ENCODE measurements at regions not wholly inside any gene's neighbourhood (a gene's known extent, or its start where the extent isn't known, plus 50 kb on each side); places are given as distances from the start of the nearest gene placed in this dataset.

- Mint-ChIP-seq H3K4me1 (ENCODE audit: low read depth in 2 of 2) (no peaks in the 10 kb centered on the region), H3K4me3 (no peak overlapping the region), H3K36me3 (ENCODE audit: insufficient read depth) (peaks cover 2% of the 10 kb centered on the region), H3K27me3 (no peaks in the 10 kb centered on the region), H3K9me3 (peaks cover 11 to 19% of the 10 kb centered on the region in 2 donors), H3K27ac (no peak overlapping the region)
- no peak for DNase-seq
- ATAC-seq (replicated peaks), result no peak
Measured at GRCh38 chr4:132982151-132982550, 166.9 kb upstream of the PCDH10 start.

GRCh38 chr4:132991111-132991510, 158.0 kb upstream of the PCDH10 start:
- no peaks in the 10 kb centered on the region for H3K36me3 Mint-ChIP-seq (ENCODE audit: insufficient read depth)
- H3K27ac Mint-ChIP-seq, result no peak overlapping the region
- no peaks in the 10 kb centered on the region for H3K4me1 Mint-ChIP-seq (ENCODE audit: low read depth in 2 of 2)
- peaks cover 0 to 18% of the 10 kb centered on the region in 2 donors for H3K9me3 Mint-ChIP-seq
- H3K4me3 Mint-ChIP-seq, result no peak overlapping the region
- no peak for ATAC-seq (replicated peaks)
- no peak for DNase-seq
- H3K27me3 Mint-ChIP-seq, result no peaks in the 10 kb centered on the region

GRCh38 chr4:132992686-132993085, 156.4 kb upstream of the PCDH10 start:
- H3K27me3 Mint-ChIP-seq, result no peaks in the 10 kb centered on the region
- H3K36me3 Mint-ChIP-seq (ENCODE audit: insufficient read depth), result no peaks in the 10 kb centered on the region
- H3K4me1 Mint-ChIP-seq (ENCODE audit: low read depth in 2 of 2), result no peaks in the 10 kb centered on the region
- H3K9me3 Mint-ChIP-seq, result peaks cover 2 to 24% of the 10 kb centered on the region in 2 donors
- ATAC-seq (replicated peaks), result no peak
- H3K27ac Mint-ChIP-seq, result no peak overlapping the region
- H3K4me3 Mint-ChIP-seq, result no peak overlapping the region
- DNase-seq, result no peak

- Mint-ChIP-seq H3K27ac (no peak overlapping the region), H3K4me3 (no peak overlapping the region), H3K9me3 (peaks cover 7 to 16% of the 10 kb centered on the region in 2 donors), H3K4me1 (ENCODE audit: low read depth in 2 of 2) (no peaks in the 10 kb centered on the region), H3K27me3 (no peaks in the 10 kb centered on the region), H3K36me3 (ENCODE audit: insufficient read depth) (no peaks in the 10 kb centered on the region)
- DNase-seq (no peak), ATAC-seq (replicated peaks) (no peak)
Measured at GRCh38 chr4:132998585-132999230, 150.4 kb upstream of the PCDH10 start.

- Mint-ChIP-seq H3K9me3 (peaks cover 7 to 16% of the 10 kb centered on the region in 2 donors), H3K4me3 (no peak overlapping the region), H3K4me1 (ENCODE audit: low read depth in 2 of 2) (no peaks in the 10 kb centered on the region), H3K36me3 (ENCODE audit: insufficient read depth) (no peaks in the 10 kb centered on the region), H3K27me3 (no peaks in the 10 kb centered on the region), H3K27ac (no peak overlapping the region)
- ATAC-seq (replicated peaks) (no peak), DNase-seq (no peak)
Measured at GRCh38 chr4:133000012-133000411, 149.1 kb upstream of the PCDH10 start.

- H3K27me3 Mint-ChIP-seq, result no peaks in the 10 kb centered on the region
- no peak overlapping the region for H3K27ac Mint-ChIP-seq
- H3K36me3 Mint-ChIP-seq (ENCODE audit: insufficient read depth), result no peaks in the 10 kb centered on the region
- H3K4me3 Mint-ChIP-seq, result no peak overlapping the region
- DNase-seq (no peak), ATAC-seq (replicated peaks) (no peak)
- H3K4me1 Mint-ChIP-seq (ENCODE audit: low read depth in 2 of 2), result no peaks in the 10 kb centered on the region
- peaks cover 5 to 8% of the 10 kb centered on the region in 2 donors for H3K9me3 Mint-ChIP-seq
Measured at GRCh38 chr4:133003169-133003568, 145.9 kb upstream of the PCDH10 start.

- H3K36me3 Mint-ChIP-seq (ENCODE audit: insufficient read depth), result no peaks in the 10 kb centered on the region
- no peaks in the 10 kb centered on the region for H3K4me1 Mint-ChIP-seq (ENCODE audit: low read depth in 2 of 2)
- H3K27ac Mint-ChIP-seq, result no peak overlapping the region
- no peaks in the 10 kb centered on the region for H3K27me3 Mint-ChIP-seq
- DNase-seq, result no peak
- H3K4me3 Mint-ChIP-seq, result no peak overlapping the region
- H3K9me3 Mint-ChIP-seq, result peaks cover 0 to 4% of the 10 kb centered on the region in 2 donors
- no peak for ATAC-seq (replicated peaks)
Measured at GRCh38 chr4:133014473-133015135, 134.5 kb upstream of the PCDH10 start.

GRCh38 chr4:133045288-133045687, 103.8 kb upstream of the PCDH10 start:
- Mint-ChIP-seq H3K36me3 (ENCODE audit: insufficient read depth) (no peaks in the 10 kb centered on the region), H3K27me3 (no peaks in the 10 kb centered on the region), H3K27ac (no peak overlapping the region), H3K4me3 (no peak overlapping the region), H3K4me1 (ENCODE audit: low read depth in 2 of 2) (no peaks in the 10 kb centered on the region), H3K9me3 (peaks cover 7 to 8% of the 10 kb centered on the region in 2 donors)
- ATAC-seq (replicated peaks), result no peak
- DNase-seq, result no peak

- Mint-ChIP-seq H3K4me1 (ENCODE audit: low read depth in 2 of 2) (no peaks in the 10 kb centered on the region), H3K27ac (no peak overlapping the region), H3K36me3 (ENCODE audit: insufficient read depth) (no peaks in the 10 kb centered on the region), H3K9me3 (peaks cover 7 to 8% of the 10 kb centered on the region in 2 donors), H3K27me3 (no peaks in the 10 kb centered on the region), H3K4me3 (no peak overlapping the region)
- ATAC-seq (replicated peaks), result no peak
- no peak for DNase-seq
Measured at GRCh38 chr4:133046156-133046555, 102.9 kb upstream of the PCDH10 start.

- H3K4me1 Mint-ChIP-seq (ENCODE audit: low read depth in 2 of 2), result no peaks in the 10 kb centered on the region
- no peaks in the 10 kb centered on the region for H3K27me3 Mint-ChIP-seq
- H3K4me3 Mint-ChIP-seq, result no peak overlapping the region
- no peak for DNase-seq
- H3K27ac Mint-ChIP-seq, result no peak overlapping the region
- H3K36me3 Mint-ChIP-seq (ENCODE audit: insufficient read depth), result no peaks in the 10 kb centered on the region
- ATAC-seq (replicated peaks), result no peak
- no peaks in the 10 kb centered on the region for H3K9me3 Mint-ChIP-seq
Measured at GRCh38 chr4:133058701-133059100, 90.4 kb upstream of the PCDH10 start.

- no peak overlapping the region for H3K4me3 Mint-ChIP-seq
- H3K4me1 Mint-ChIP-seq (ENCODE audit: low read depth in 2 of 2), result no peaks in the 10 kb centered on the region
- H3K9me3 Mint-ChIP-seq, result no peaks in the 10 kb centered on the region
- no peak overlapping the region for H3K27ac Mint-ChIP-seq
- DNase-seq, result no peak
- no peak for ATAC-seq (replicated peaks)
- no peaks in the 10 kb centered on the region for H3K27me3 Mint-ChIP-seq
- H3K36me3 Mint-ChIP-seq (ENCODE audit: insufficient read depth), result no peaks in the 10 kb centered on the region
Measured at GRCh38 chr4:133059117-133059516, 90.0 kb upstream of the PCDH10 start.

GRCh38 chr4:133062851-133063250, 86.2 kb upstream of the PCDH10 start:
- H3K36me3 Mint-ChIP-seq (ENCODE audit: insufficient read depth), result no peaks in the 10 kb centered on the region
- H3K27me3 Mint-ChIP-seq, result no peaks in the 10 kb centered on the region
- no peaks in the 10 kb centered on the region for H3K4me1 Mint-ChIP-seq (ENCODE audit: low read depth in 2 of 2)
- H3K9me3 Mint-ChIP-seq, result peaks cover 4 to 8% of the 10 kb centered on the region in 2 donors
- no peak overlapping the region for H3K27ac Mint-ChIP-seq
- no peak for ATAC-seq (replicated peaks)
- no peak overlapping the region for H3K4me3 Mint-ChIP-seq
- no peak for DNase-seq

- no peak for DNase-seq
- Mint-ChIP-seq H3K27ac (no peak overlapping the region), H3K27me3 (no peaks in the 10 kb centered on the region), H3K36me3 (ENCODE audit: insufficient read depth) (no peaks in the 10 kb centered on the region), H3K9me3 (peaks cover 11 to 44% of the 10 kb centered on the region in 2 donors), H3K4me3 (no peak overlapping the region), H3K4me1 (ENCODE audit: low read depth in 2 of 2) (no peaks in the 10 kb centered on the region)
- no peak for ATAC-seq (replicated peaks)
Measured at GRCh38 chr4:133068083-133068482, 81.0 kb upstream of the PCDH10 start.

- ATAC-seq (replicated peaks) (no peak), DNase-seq (no peak)
- Mint-ChIP-seq H3K27ac (no peak overlapping the region), H3K36me3 (ENCODE audit: insufficient read depth) (no peaks in the 10 kb centered on the region), H3K4me3 (no peak overlapping the region), H3K9me3 (peaks cover 14 to 17% of the 10 kb centered on the region in 2 donors), H3K27me3 (no peaks in the 10 kb centered on the region), H3K4me1 (ENCODE audit: low read depth in 2 of 2) (no peaks in the 10 kb centered on the region)
Measured at GRCh38 chr4:133081246-133081645, 67.8 kb upstream of the PCDH10 start.
